DMS153 treated with DMSO at 0.1 percent for 48 hours (cell line): ENCODE measurements at regions not wholly inside any gene's neighbourhood (a gene's known extent, or its start where the extent isn't known, plus 50 kb on each side); places are given as distances from the start of the nearest gene placed in this dataset.

Experiments used
- DNase-seq: peaks from one replicate; lab custom pipeline; 2025; ENCODE audit not compliant: unreplicated experiment; lab: John Stamatoyannopoulos, UW

GRCh38 chr18:41269294-41269693 lies 685.7 kb upstream of the PIK3C3 start:
- no peak for DNase-seq

DNA sequence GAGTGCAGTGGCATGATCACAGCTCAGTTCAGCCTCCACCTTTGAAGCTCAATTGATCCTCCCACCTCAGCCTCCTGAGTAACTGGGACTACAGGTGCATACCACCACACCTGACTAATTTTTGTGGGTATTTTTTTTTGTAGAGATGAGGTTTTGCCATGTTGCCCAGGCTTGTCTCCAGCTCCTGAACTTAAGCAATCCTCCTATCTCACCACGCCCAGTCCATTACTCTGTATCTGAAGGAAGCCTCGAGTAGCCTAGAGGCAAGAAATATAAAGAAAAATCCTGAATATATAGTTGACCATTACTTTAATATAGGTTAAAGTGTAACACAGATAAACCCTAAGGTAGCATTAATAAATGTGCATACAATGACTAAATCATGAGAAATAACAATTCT lies 686.8 kb upstream of the PIK3C3 start:
- no peak for DNase-seq

DNA sequence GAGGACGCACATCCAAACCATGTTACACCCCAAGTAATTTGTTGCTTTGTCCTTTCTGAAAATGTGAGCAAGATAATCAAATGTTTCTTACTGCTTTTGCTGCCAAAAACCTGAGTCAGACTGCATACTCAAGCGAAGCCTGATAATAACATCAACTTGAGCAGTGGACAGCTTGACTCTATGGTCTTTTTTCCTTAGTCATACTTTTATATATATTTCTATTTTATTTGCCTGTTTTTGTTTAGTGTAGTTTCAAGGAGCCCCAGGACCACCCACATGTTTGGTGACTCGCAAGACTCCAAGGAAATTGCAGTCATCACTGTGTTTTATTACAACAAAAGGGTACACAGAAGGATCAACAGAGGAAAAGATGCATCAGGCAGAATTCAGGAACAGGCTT lies 688.4 kb upstream of the PIK3C3 start:
- no peak for DNase-seq

- DNase-seq: no peak
Measured at GRCh38 chr18:41266204-41266603, 688.8 kb upstream of the PIK3C3 start.

DNA sequence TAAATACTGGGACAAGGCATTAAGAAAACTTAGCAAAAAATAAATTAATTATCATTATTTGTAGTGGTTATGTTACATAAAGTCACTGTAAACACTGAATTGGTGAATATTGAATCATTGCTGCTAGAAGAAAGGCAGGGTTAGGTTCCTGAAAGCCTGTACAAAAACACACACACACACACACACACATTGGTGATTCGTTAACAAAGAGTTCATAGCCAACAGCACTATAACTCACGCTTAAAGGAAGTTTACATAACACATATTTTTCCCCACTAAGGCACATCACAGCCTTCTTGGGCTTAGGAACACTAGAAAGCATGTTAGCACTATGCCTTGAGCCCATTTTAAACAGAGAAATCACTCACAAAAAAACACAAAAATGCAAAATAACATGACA lies 690.0 kb upstream of the PIK3C3 start:
- no peak for DNase-seq

DNA sequence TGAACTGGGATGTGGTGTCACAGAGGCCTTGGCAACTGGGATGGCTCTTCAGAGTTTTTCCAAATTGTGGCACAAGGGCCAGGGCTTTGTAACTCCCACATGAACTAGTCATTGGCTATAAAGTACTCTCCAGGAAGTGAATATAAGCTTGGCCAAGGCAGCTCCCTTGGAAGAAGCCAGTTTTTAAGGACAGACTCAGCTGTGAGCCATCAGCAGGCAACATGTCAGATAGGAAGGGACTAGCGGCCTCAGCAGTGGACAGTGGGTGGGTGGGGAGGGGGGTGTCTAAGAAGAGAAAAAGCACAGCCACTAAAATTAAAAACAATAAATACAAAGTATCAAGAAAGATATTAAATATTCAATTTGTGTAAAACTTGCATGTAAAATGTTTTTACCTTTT lies 691.1 kb upstream of the PIK3C3 start:
- no peak for DNase-seq

GRCh38 chr18:41262688-41263087 lies 692.3 kb upstream of the PIK3C3 start:
- DNase-seq: no peak

DNA sequence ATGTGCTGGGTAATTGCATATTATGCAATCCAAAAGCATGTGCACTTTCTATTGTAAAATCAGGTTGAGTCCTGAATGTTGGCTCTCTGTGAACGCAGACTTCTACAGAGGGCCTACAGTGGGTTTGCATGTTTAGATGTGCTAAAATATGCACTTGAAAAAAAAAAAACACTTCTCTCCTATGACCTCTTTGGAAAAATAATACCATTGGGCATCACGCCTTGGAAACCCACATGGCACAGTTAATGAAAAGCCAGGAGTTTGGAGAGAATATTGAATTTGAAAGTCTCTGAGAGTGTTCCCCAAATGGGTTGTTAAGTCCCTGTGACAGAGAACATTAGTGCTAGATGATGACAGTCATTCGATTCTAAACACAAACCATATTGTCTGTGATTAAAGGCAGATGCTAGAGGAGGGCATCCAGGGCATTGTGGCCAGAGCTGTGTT lies 710.4 kb upstream of the PIK3C3 start:
- no peak for DNase-seq

DNA sequence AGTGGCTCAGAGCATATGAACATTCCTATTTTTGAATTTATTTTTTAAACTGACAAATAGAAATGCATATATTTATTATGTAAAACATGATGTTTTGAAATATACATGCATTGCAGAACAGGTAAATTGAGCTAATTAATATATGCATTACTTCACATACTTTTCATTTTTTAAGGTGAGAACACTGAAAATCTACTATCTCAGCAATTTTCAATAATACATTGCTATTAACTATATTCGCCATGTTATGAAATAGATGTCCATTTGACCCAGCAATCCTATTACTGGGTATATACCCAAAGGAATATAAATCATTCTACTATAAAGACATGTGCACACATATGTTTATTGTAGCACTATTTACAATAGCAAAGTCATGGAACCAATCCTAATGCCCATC lies 717.7 kb upstream of the PIK3C3 start:
- DNase-seq: no peak

DNA sequence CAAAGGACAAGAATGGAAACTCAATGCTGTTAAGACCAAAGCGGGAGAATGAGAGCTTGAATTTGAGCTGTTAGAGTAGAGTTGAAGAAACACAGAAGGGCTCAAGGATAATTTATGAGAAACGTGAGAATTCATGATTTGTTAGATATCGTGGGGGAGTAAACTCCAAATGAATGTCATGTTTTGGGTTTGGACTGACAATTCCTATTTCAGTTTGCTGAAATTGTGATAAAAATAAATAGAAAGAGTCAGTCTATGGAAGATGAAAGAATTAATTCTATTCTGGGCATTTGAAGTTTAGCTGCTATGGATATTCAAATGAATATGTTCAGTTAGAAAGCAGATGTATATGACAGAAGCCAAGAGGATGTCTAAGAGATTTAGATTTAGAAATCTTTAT lies 723.4 kb upstream of the PIK3C3 start:
- no peak for DNase-seq

- DNase-seq: no peak
Measured at GRCh38 chr18:41227993-41228392, 727.0 kb upstream of the PIK3C3 start.

DNA sequence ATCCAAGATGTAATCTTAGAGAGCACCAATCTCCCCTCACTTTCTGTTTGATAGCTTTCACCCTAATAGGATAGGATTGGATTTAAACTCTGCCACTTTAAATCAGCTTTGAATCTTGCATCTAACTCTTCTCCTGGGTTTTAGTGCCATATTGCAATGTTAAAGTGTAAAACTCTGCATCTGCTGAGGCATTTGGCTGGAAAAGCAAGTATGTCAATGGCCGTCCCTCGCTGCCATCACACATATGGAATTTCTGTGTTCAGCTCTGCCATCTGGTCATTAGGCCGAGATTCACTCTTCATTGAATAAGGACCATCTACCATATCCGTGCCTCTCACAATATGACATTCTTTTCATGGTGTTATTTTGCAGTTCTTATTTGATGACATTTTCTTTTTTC lies 728.1 kb upstream of the PIK3C3 start:
- no peak for DNase-seq

DNA sequence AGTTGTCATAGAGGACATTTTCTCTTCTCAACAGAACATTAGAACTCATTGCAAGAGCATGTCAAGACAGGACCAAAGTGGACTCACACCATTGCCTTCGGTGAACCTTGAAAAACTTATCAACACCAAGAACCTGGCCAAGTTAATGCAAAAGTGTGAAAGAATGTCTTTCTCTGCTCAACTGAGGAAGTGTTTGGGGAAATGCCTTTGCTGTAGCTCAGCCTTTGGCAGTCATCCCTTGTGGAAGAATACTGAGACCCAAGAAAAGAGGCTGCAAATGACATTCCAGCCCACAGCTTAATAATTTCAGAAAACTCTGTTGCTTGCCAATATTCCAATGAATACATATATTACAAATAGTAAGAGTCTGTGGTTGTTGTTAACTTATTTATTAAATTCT lies 728.8 kb upstream of the PIK3C3 start:
- no peak for DNase-seq

GRCh38 chr18:41216341-41217003 lies 738.6 kb upstream of the PIK3C3 start:
- DNase-seq: no peak

GRCh38 chr18:41207706-41208105 lies 747.3 kb upstream of the PIK3C3 start:
- no peak for DNase-seq

DNA sequence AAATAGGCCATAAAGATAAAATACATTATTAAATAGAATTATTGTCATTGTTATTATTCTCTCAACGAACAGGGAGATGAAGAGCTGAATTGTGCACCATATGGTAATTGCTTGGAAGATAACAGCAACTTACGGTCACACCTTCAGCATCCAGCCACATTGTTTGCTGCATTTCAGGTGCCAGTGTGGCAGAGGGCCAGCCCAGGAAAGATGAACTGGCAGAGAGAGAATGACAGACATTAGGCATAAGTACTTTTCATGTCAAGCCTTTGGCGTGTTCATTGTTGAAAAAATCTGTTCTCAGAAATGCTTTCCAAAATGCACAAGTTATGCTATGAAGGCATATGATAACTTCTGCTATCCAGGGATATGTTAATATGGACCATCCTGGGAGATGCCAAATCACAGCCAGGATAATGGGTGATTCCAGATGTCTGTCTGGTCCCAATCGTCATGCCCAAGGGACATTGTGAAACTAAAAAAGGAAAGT lies 748.6 kb upstream of the PIK3C3 start:
- no peak for DNase-seq

DNA sequence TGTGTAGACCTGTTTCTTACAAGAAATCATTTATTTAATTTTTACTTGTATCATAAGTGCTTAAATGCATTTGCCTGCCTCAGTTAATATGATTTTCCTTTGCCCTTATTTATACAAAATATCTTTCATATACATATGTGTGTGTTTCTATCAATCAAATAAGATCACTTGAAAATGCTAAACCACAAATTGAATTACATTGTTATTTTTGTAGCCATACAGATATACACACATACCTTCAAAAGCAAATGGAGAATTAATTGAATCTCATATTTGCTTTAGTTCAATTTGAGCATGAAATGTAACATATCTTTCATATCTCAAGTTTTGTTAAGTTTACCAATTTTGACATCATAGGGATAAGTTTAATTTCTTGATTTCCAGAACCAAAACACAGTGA lies 755.8 kb upstream of the PIK3C3 start:
- DNase-seq: no peak

DNA sequence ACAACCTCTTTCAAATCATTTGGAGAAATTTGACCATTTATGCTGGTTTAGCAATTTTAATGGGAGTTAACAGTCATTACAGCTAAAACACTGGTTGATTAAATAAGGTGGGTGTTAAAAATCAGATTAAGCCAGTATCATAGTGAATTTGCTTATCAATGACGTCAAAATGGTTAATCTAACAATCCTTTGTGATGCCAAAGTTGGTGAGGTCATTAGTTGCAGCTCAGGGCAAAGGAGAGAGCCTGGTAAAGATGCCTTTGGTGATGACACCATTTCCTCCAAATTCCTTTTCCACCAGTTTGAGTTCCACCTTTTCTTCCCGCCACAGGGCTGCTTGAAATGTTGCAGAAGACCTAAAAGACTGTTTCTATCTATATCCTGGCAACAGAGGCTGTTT lies 757.1 kb upstream of the PIK3C3 start:
- DNase-seq: no peak

GRCh38 chr18:41170346-41170745 lies 784.7 kb upstream of the PIK3C3 start:
- no peak for DNase-seq

DNA sequence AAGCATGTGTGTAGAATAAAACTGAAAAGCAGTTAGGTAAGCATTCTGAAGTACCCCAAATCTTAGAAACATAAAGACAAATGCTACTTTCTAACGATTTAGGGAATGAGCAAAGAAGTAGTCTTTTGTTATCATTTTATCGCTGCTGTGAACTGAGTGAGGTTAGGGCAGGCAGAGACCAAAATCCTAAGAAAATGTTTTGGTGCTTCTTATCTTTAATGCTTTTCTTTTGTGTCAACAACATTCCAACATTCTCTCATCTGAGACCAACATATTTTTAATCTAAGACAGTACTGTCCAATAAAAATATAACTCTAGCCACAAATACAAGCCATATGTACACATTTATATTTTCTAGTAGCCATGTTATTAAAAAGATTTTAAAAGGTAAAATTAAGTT lies 789.4 kb upstream of the PIK3C3 start:
- no peak for DNase-seq

DNA sequence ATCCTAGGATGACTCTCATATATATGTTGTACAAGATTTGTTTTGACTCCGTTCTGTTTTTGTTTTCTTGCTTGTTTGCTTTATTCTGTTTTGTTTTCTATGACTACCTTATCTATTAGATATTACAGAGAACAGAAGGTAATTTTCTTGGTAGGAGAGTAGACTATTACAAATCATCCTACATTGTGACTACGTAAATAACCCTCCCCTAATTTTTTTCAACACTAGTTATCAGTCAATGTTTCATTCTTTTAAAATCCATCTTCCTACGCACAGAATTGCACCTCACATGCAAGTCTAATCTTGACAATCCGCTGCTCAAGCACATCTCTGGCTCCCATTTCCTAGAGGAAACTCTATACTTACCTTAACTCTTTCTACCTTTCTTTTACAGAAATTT lies 792.3 kb upstream of the PIK3C3 start:
- DNase-seq: no peak

DNA sequence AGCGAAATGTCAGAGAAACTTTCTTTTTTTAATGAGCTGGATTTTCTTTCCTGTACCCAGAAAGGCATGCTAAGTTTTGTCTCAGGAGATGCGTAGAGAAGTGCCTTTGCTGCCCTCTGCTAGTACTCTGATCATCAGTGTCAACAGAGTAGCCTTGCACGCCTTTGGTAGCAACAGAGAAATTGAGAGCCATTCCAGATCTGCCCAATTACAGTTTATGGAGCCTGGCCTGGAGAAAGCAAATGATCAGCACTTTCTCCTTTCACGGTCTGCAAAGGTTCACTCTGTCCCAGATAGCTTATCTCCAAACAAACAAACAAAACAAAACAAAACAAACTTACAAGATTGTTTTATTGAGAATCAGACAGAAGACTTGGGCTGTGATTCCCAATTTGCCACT lies 792.8 kb upstream of the PIK3C3 start:
- DNase-seq: no peak
